Thyroid gland (tissue), 4 donors: ENCODE measurements at regions not wholly inside any gene's neighbourhood (a gene's known extent, or its start where the extent isn't known, plus 50 kb on each side); places are given as distances from the start of the nearest gene placed in this dataset.
"Not testable (repeated sequence)": the region's sequence is repeated elsewhere in the genome, so short reads cannot be mapped to it uniquely, and the experiment has no call there.

Source experiments
- DNase-seq, 2 donors: peaks; one replicate each; pipeline ENCODE4 v3.0.0-alpha.2; 2019
- H3K27ac ChIP-seq, 3 donors: fragments of 200-600 bp; sonication (generic); 1 replicate in 2 of 3; 2 replicates in 1 of 3; pipeline ENCODE4 v1.5.1; 2016 to 2019; ENCODE audit warnings: mild to moderate bottlenecking in 1 of 3, moderate library complexity in 1 of 3
- H3K27me3 ChIP-seq: fragments of 200-600 bp; sonication (generic); one replicate; pipeline ENCODE4 v1.5.1; 2019
- H3K36me3 ChIP-seq, 2 donors: fragments of 200-600 bp; sonication (generic); one replicate each; pipeline ENCODE4 v1.5.1; 2016 to 2019
- H3K4me1 ChIP-seq, 2 donors: fragments of 200-600 bp; sonication (generic); one replicate each; pipeline ENCODE4 v1.5.1; 2017 to 2019
- H3K4me3 ChIP-seq, 3 donors: fragments of 200-600 bp; sonication (generic); replicated peaks in 1 of 3; 1 replicate in 2 of 3; 2 replicates in 1 of 3; pipeline ENCODE4 v1.5.1; 2016; ENCODE audit warnings: mild to moderate bottlenecking in 1 of 3
- H3K9me3 ChIP-seq: fragments of 200-600 bp; sonication (generic); one replicate; pipeline ENCODE4 v1.5.1; 2017
- CTCF ChIP-seq, 6 experiments: fragments of 200-600 bp in 3 of 6; fragments of 450-650 bp in 3 of 6; sonication (generic) in 3 of 6; IDR thresholded peaks; one replicate each; pipeline ENCODE4 v1.5.1; 2016 to 2019; ENCODE audit warnings: antibody characterized with exemption in 6 of 6, mild to moderate bottlenecking in 2 of 6, inconsistent platforms in 1 of 6, moderate library complexity in 1 of 6
- POLR2A ChIP-seq, 2 donors: fragments of 450-650 bp; IDR thresholded peaks; one replicate each; pipeline ENCODE4 v1.6.1; 2017; ENCODE audit warnings: antibody characterized with exemption in 2 of 2, mild to moderate bottlenecking in 2 of 2, moderate library complexity in 1 of 2
- WGBS, 2 donors: methylation state at CpG; one replicate each; pipeline ENCODE4 v1.1.5; 2017; 5-methylcytosine and 5-hydroxymethylcytosine counted together
- intact Hi-C: fragments of 100-400 bp; cut with DNase I; formaldehyde crosslinking; loops from one replicate; pipeline ENCODE4 v1.15.1; 2023

- no peak overlapping the region for H3K4me3 ChIP-seq
- H3K9me3 ChIP-seq = no peaks in the 10 kb centered on the region
- intact Hi-C loops = no loop called here
- 25 to 62% methylated on average over 2 of the region's 2 CpGs for WGBS, 2 donors
- no peaks in the 10 kb centered on the region for H3K36me3 ChIP-seq
- no peaks in the 10 kb centered on the region for H3K27me3 ChIP-seq
- DNase-seq = no peak
- no peak overlapping the region for H3K27ac ChIP-seq
- H3K4me1 ChIP-seq = no peaks in the 10 kb centered on the region
- no peak for TF ChIP-seq POLR2A (IDR thresholded peaks at IDR 0.05)
- no peak for TF ChIP-seq CTCF (IDR thresholded peaks at IDR 0.05)
These were observed 95.4 kb downstream of the HIF1AN start for GRCh38 chr10:100631192-100631591.

- WGBS, 2 donors = 75 to 86% methylated on average over 1 of the region's 1 CpG
- intact Hi-C loops = no loop called here
- H3K9me3 ChIP-seq = no peaks in the 10 kb centered on the region
- TF ChIP-seq POLR2A (IDR thresholded peaks at IDR 0.05) (no peak), CTCF (IDR thresholded peaks at IDR 0.05) (no peak)
- H3K4me1 ChIP-seq = no peaks in the 10 kb centered on the region
- H3K36me3 ChIP-seq = no peaks in the 10 kb centered on the region
- H3K27me3 ChIP-seq = no peaks in the 10 kb centered on the region
- no peak overlapping the region for H3K4me3 ChIP-seq
- DNase-seq = no peak
- no peak overlapping the region for H3K27ac ChIP-seq
These were observed 96.3 kb downstream of the HIF1AN start for GRCh38 chr10:100632027-100632426.

- intact Hi-C loops = no loop called here
- no peak for DNase-seq
These were observed 98.3 kb downstream of the HIF1AN start for GRCh38 chr10:100634034-100634433.

GRCh38 chr10:100636848-100637553 lies 101.3 kb downstream of the HIF1AN start:
- 36 to 37% methylated on average over 6 of the region's 6 CpGs for WGBS, 2 donors
- Histone ChIP-seq H3K36me3 (no peaks in the 10 kb centered on the region), H3K27me3 (no peaks in the 10 kb centered on the region), H3K4me1 (no peaks in the 10 kb centered on the region), H3K9me3 (no peaks in the 10 kb centered on the region), H3K4me3 (no peak overlapping the region), H3K27ac (no peak overlapping the region)
- no peak for DNase-seq
- intact Hi-C loops = no loop called here
- TF ChIP-seq CTCF (IDR thresholded peaks at IDR 0.05) (no peak), POLR2A (IDR thresholded peaks at IDR 0.05) (no peak)

More at GRCh38 chr10:100634034-100634433, 98.3 kb downstream of the HIF1AN start:
- H3K4me1 ChIP-seq = no peaks in the 10 kb centered on the region
- TF ChIP-seq CTCF (IDR thresholded peaks at IDR 0.05) (no peak), POLR2A (IDR thresholded peaks at IDR 0.05) (no peak)
- no peaks in the 10 kb centered on the region for H3K9me3 ChIP-seq
- 44 to 52% methylated on average over 3 to 5 of the region's 5 CpGs for WGBS, 2 donors
- no peaks in the 10 kb centered on the region for H3K36me3 ChIP-seq
- no peak overlapping the region for H3K4me3 ChIP-seq
- H3K27ac ChIP-seq = no peak overlapping the region
- H3K27me3 ChIP-seq = no peaks in the 10 kb centered on the region

- Histone ChIP-seq H3K27ac (no peak overlapping the region), H3K4me1 (no peaks in the 10 kb centered on the region), H3K27me3 (no peaks in the 10 kb centered on the region), H3K4me3 (no peak overlapping the region), H3K36me3 (no peaks in the 10 kb centered on the region), H3K9me3 (no peaks in the 10 kb centered on the region)
- no peak for DNase-seq
- no peak for TF ChIP-seq CTCF (IDR thresholded peaks at IDR 0.05)
- TF ChIP-seq POLR2A (IDR thresholded peaks at IDR 0.05) = no peak
- intact Hi-C loops = no loop called here
- 3 to 10% methylated on average over 2 to 9 of the region's 9 CpGs for whole genome bisulfite sequencing, 2 donors
These were observed 102.0 kb downstream of the HIF1AN start for GRCh38 chr10:100637785-100638184.

- H3K27me3 ChIP-seq, H3K4me3 ChIP-seq, H3K9me3 ChIP-seq, DNase-seq, intact Hi-C loops, H3K36me3 ChIP-seq, H3K27ac ChIP-seq, H3K4me1 ChIP-seq: not testable (repeated sequence)
- WGBS, 2 donors = 86 to 92% methylated on average over 6 of the region's 6 CpGs
These were observed 103.2 kb downstream of the HIF1AN start for GRCh38 chr10:100638969-100639368.
